ENCODE measurements at regions not wholly inside any gene's neighbourhood (a gene's known extent, or its start where the extent isn't known, plus 50 kb on each side); places are given as distances from the start of the nearest gene placed in this dataset.

DNA sequence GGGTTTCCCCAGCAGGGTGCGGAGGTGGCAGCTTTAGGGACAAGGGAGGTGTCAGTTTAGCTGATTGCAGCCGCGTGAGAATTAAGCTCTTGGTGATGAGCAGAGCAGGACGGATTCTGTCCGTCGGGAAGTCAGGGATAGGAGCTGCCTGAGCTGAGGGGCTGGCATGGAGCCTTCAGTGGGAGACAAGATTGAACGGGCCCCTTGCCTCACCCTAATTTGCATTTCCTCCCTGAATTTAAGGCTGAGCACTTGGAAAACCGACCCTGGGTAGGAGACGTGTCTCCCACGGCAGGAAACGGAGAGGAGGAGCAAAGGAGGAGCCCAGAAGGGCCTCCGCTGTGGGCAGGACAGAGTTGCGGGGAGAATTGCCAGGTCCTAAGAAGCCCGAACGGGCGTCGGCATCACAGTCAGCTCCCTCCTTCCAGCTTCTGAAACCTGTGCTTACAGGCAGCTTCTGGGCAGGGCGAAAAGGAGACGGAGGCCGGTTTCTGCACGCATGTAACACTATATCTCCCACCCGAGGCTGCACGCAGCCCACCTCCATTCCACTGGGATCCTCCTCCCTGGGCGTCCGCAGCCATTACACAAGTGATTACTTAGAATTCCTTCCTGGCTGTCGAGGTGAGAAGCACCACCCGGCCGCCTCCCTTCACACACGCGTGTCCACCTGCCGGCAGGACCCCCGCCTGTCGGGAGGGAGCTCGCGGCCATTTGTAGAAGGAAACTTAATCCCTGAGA is 345.8 kb downstream of the BRD1 start:
- no peak for DNase-seq (ENCODE audit: low spot score)

GRCh38 chr22:49480896-49481658 is 346.6 kb downstream of the BRD1 start:
- DNase-seq (ENCODE audit: low spot score): no peak

GRCh38 chr22:49480331-49480730 is 347.3 kb downstream of the BRD1 start:
- DNase-seq (ENCODE audit: low spot score): no peak

GRCh38 chr22:49479566-49479965 is 348.1 kb downstream of the BRD1 start:
- no peak for DNase-seq (ENCODE audit: low spot score)

GRCh38 chr22:49476800-49477400 is 350.8 kb downstream of the BRD1 start:
- no peak for DNase-seq (ENCODE audit: low spot score)

DNA sequence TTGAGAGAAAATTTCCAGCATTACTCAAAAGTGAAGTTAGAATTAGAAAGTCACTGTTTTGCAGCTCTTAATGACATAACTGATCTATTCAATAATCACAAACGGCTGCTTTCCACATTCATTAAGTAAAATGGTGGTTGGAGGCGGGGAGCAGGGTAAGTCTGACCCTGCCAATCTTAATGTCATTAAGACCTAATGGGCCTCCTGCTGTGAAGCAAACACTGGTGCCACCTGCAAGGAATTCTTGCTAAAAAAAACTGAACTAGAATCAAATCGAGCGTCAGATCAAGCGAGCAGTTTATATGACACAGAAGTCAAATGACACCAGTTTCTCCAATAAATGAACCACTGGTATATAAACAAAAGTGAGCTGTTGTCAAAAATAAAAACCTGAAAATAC is 351.5 kb downstream of the BRD1 start:
- DNase-seq (ENCODE audit: low spot score): no peak

- DNase-seq (ENCODE audit: low spot score): no peak
Measured at GRCh38 chr22:49475253-49475652, 352.4 kb downstream of the BRD1 start.

DNA sequence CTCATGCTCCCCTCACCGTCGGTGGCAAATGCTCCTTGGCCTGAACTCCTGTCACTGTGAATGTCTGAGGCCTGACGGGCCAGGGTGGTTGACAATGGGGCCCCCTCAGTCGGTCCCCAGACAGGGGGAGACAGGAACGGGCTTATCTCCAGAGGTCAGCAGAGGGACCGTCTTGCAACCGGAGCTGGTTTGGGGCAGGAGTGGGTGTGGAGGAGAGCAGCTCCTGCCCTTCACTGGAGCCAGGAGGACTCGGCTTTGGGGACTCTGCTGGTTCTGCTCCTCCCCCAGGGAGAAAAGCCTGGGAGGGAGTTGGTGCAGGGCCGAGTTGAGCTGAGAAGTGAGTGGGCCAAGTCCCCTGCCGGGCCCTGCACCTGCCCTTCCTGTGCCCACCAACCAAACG is 354.4 kb downstream of the BRD1 start:
- no peak for DNase-seq (ENCODE audit: low spot score)

GRCh38 chr22:49470741-49471503 is 356.8 kb downstream of the BRD1 start:
- no peak for DNase-seq (ENCODE audit: low spot score)

DNA sequence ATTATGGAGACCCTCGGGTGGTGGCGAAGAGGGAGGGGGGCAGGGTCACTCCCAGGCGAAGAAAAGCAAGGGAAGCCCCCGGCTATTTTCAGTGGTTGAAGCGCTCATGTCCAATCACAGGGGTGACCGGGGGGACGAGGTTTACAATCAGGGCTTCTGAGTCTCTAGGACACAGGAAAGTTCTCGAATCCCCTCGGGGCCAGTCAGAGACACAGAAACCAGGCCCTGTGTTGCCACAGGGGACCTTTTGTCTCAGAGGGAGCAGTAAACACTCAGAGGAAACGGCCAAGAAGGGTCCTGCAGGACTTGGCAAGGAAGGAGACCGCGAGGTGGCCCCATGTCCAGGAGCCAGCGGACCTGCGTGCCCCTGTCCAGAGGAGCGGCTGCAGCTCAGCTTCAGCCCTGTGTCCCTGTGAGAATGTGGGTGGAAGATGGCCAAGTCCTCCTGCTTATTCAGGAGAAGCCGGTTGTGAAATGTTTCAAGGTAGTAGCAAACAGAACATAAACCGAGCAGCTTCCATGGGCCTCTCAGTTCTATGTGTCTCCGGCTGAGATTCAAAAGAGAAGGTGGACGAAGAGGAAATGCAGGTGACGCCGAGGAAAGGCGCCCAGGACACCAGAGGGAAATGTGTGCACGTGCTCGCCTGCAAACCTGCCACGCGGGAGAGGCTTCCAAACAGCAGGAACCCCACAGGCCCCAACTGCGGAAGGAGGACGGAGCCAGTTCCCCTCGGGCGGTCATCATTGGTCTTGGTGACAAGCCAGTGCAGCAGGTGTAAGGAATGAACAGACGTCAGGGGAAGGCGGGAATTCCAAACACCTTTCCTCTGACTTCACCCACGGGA is 357.6 kb downstream of the BRD1 start:
- DNase-seq (ENCODE audit: low spot score): no peak

- DNase-seq (ENCODE audit: low spot score): no peak
Measured at GRCh38 chr22:49468487-49469198, 359.0 kb downstream of the BRD1 start.

- DNase-seq (ENCODE audit: low spot score): no peak
Measured at GRCh38 chr22:49466878-49467595, 360.6 kb downstream of the BRD1 start.

DNA sequence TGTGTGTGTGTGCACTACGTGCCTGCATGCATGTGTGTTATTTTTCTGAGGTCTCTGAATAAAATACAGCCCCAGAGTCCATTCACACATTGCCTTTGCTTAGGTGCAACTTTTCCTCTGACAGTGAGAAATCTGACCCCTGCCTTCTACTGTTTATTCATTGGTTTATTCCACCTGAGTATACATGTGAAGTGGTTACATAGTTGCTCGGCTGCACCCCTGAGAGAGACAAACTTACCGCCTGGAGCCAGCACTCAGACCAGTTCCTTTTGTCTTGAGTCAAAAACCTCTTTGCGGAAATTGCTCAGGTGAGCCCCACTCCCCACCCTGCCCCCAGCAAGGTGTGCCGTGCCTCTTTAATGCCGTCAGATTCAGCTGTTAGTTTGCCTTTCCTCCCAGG is 363.6 kb downstream of the BRD1 start:
- no peak for DNase-seq (ENCODE audit: low spot score)

GRCh38 chr22:49462795-49463194 is 364.9 kb downstream of the BRD1 start:
- no peak for DNase-seq (ENCODE audit: low spot score)

- no peak for DNase-seq (ENCODE audit: low spot score)
Measured at GRCh38 chr22:49462291-49462690, 365.4 kb downstream of the BRD1 start.

- no peak for DNase-seq (ENCODE audit: low spot score)
Measured at GRCh38 chr22:49461674-49462073, 366.0 kb downstream of the BRD1 start.

GRCh38 chr22:49460592-49461281 is 366.9 kb downstream of the BRD1 start:
- no peak for DNase-seq (ENCODE audit: low spot score)

- no peak for DNase-seq (ENCODE audit: low spot score)
Measured at GRCh38 chr22:49460091-49460490, 367.6 kb downstream of the BRD1 start.

DNA sequence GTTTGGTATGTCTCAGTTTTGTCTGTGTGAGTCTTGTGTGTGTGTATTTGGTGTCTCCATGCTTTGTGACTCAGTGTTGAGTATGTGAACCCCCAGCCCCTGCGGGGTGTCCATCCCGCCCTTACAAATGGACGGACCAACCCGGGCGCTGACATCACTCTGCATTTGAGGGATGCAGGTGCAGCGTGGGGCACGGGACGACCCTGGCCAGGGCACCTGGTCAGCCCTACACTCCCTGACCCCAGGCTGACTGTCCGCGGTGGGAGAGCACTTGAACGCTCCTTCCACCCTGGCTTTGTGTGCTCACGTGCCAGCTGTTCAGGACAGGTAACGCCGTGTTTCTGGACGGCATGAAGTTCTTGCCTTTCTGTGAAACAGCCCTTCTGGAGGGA is 369.0 kb downstream of the BRD1 start:
- no peak for DNase-seq (ENCODE audit: low spot score)

All from AG08395 (cell line).